ENCODE measurements at regions not wholly inside any gene's neighbourhood (a gene's known extent, or its start where the extent isn't known, plus 50 kb on each side); places are given as distances from the start of the nearest gene placed in this dataset.

DNA sequence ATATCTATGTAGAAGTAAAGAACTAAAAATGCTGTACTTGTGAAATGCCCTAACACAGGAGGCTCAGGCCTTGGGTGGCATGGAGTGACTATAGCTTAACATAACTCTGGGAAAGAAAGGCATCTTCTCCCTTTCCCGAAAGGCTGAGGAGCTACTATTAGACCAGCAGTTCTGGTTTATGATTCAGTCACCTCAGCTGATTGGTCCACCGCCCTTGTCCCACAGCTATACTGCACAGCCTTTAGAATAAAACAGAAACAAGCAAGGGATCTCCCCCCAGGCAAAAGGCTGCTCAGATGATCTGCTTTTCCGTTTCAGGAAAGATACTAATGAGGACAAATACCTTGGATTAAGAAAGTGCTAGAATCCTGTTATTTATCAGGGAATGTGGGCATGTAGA lies 171.3 kb downstream of the SNCA start:
- no peak for DNase-seq (ENCODE audit: low spot score)
- no peaks in the 10 kb centered on the region for H3K79me2 ChIP-seq (ENCODE audit: low read depth)
- Mint-ChIP-seq H3K27me3 (ENCODE audit: insufficient read depth, low read depth) (no peaks in the 10 kb centered on the region), H3K4me3 (no peak overlapping the region), H3K27ac (no peak overlapping the region), H3K4me1 (peaks cover 18% of the 10 kb centered on the region), H3K36me3 (no peaks in the 10 kb centered on the region), H3K9me3 (no peaks in the 10 kb centered on the region)
- no peaks in the 10 kb centered on the region for H3F3A ChIP-seq (ENCODE audit: low read depth)
- H3K27ac ChIP-seq = no peak overlapping the region
- TF ChIP-seq, protein P1, sequence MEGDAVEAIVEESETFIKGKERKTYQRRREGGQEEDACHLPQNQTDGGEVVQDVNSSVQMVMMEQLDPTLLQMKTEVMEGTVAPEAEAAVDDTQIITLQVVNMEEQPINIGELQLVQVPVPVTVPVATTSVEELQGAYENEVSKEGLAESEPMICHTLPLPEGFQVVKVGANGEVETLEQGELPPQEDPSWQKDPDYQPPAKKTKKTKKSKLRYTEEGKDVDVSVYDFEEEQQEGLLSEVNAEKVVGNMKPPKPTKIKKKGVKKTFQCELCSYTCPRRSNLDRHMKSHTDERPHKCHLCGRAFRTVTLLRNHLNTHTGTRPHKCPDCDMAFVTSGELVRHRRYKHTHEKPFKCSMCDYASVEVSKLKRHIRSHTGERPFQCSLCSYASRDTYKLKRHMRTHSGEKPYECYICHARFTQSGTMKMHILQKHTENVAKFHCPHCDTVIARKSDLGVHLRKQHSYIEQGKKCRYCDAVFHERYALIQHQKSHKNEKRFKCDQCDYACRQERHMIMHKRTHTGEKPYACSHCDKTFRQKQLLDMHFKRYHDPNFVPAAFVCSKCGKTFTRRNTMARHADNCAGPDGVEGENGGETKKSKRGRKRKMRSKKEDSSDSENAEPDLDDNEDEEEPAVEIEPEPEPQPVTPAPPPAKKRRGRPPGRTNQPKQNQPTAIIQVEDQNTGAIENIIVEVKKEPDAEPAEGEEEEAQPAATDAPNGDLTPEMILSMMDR (IDR thresholded peaks at IDR 0.05) = no peak
- TF ChIP-seq EZH2phosphoT487 (IDR thresholded peaks at IDR 0.05) (no peak), EZH2 (IDR thresholded peaks at IDR 0.05) (no peak)
- H4K20me1 ChIP-seq (ENCODE audit: low read depth) = no peaks in the 10 kb centered on the region
- H2AFZ ChIP-seq (replicated peaks) = no peak overlapping the region
- H3K4me3 ChIP-seq = no peak overlapping the region
- no peaks in the 10 kb centered on the region for H3K36me3 ChIP-seq
- no peaks in the 10 kb centered on the region for H3K9me3 ChIP-seq (ENCODE audit: low read depth)
- peaks cover 11% of the 10 kb centered on the region for H3K4me1 ChIP-seq
- H3K4me2 ChIP-seq = no peak overlapping the region
- no peaks in the 10 kb centered on the region for H3K27me3 ChIP-seq
- no peak overlapping the region for H3K9ac ChIP-seq

DNA sequence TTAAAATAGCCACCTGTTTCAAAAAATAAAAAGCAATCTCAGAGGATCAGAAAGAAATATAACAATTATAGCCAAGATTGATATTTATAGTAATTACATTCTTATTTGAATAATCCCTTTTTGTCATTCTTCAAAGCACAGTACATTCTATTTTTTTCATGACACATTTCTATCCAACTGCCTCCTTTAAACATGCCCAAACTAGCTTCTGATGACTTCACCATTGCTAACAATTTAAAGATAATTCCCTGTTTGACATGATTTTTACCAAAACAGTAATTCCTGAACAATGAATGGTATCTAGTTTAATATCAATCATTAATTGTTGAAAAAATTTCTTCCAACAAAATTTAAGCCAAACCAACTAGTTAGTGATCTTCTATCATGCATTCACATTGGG lies 172.4 kb downstream of the SNCA start:
- H3F3A ChIP-seq (ENCODE audit: low read depth) = no peaks in the 10 kb centered on the region
- H3K27me3 ChIP-seq = no peaks in the 10 kb centered on the region
- H3K27ac Mint-ChIP-seq = no peak overlapping the region
- H3K4me1 Mint-ChIP-seq = peaks cover 26% of the 10 kb centered on the region
- H3K27ac ChIP-seq = no peak overlapping the region
- H3K9me3 Mint-ChIP-seq = no peaks in the 10 kb centered on the region
- DNase-seq (ENCODE audit: low spot score) = no peak
- no peaks in the 10 kb centered on the region for H3K36me3 Mint-ChIP-seq
- H3K79me2 ChIP-seq (ENCODE audit: low read depth) = no peaks in the 10 kb centered on the region
- no peak overlapping the region for H2AFZ ChIP-seq (replicated peaks)
- H3K9me3 ChIP-seq (ENCODE audit: low read depth) = no peaks in the 10 kb centered on the region
- H3K4me3 ChIP-seq = no peak overlapping the region
- TF ChIP-seq, protein P1 (IDR thresholded peaks at IDR 0.05) = no peak
- TF ChIP-seq EZH2phosphoT487 (IDR thresholded peaks at IDR 0.05) (no peak), EZH2 (IDR thresholded peaks at IDR 0.05) (no peak)
- H4K20me1 ChIP-seq (ENCODE audit: low read depth) = no peaks in the 10 kb centered on the region
- H3K4me2 ChIP-seq = no peak overlapping the region
- no peaks in the 10 kb centered on the region for H3K36me3 ChIP-seq
- H3K4me3 Mint-ChIP-seq = no peak overlapping the region
- H3K27me3 Mint-ChIP-seq (ENCODE audit: insufficient read depth, low read depth) = no peaks in the 10 kb centered on the region
- no peak overlapping the region for H3K9ac ChIP-seq
- peaks cover 16% of the 10 kb centered on the region for H3K4me1 ChIP-seq

DNA sequence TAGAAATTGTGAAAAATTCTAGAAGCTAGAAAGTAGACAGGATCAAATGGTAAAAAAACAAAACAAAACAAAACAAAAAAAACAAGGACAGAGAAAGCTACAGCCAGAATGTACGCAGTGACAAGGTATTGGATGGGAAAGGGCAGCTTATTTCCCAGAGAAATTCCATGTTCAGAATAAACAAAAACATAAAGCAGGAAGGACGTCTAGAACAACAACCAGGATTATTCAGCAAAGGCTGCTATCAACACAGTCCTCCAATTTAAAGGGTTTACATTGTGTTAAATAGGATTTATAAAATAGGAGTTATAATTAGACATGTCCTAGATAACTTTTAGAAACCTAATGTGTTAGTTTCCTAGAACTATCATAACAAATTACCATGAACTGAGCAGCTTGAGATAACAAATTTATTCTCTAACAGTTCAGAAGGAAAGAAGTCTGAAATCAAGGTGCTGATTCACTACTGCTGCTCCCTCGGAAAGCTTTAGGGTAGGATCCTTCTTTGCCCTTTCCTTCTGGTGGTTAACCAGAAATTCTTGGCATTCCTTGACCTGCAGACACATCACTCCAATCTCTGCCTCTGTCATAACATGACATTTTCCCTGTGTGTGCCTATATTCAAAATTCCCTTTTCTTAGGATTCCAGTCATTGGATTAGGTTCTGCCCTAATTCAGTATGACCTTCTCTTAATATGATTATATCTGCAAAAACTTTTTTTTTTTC lies 175.6 kb downstream of the SNCA start:
- Histone ChIP-seq H3K9me3 (ENCODE audit: low read depth) (no peaks in the 10 kb centered on the region), H3K27me3 (no peaks in the 10 kb centered on the region), H3F3A (ENCODE audit: low read depth) (no peaks in the 10 kb centered on the region), H4K20me1 (ENCODE audit: low read depth) (no peaks in the 10 kb centered on the region), H3K4me1 (peaks cover 16% of the 10 kb centered on the region), H3K4me2 (peak overlapping the region; percentile 5), H3K9ac (no peak overlapping the region), H3K79me2 (ENCODE audit: low read depth) (no peaks in the 10 kb centered on the region), H3K4me3 (no peak overlapping the region), H2AFZ (replicated peaks) (peak overlapping the region; percentile 34), H3K27ac (no peak overlapping the region), H3K36me3 (no peaks in the 10 kb centered on the region)
- no peaks in the 10 kb centered on the region for H3K36me3 Mint-ChIP-seq
- H3K4me1 Mint-ChIP-seq = peaks cover 31% of the 10 kb centered on the region
- H3K27me3 Mint-ChIP-seq (ENCODE audit: insufficient read depth, low read depth) = no peaks in the 10 kb centered on the region
- no peak overlapping the region for H3K4me3 Mint-ChIP-seq
- peak overlapping the region; percentile 3 for H3K27ac Mint-ChIP-seq
- TF ChIP-seq, protein P1 (IDR thresholded peaks at IDR 0.05) = no peak
- TF ChIP-seq EZH2phosphoT487 (IDR thresholded peaks at IDR 0.05) (no peak), EZH2 (IDR thresholded peaks at IDR 0.05) (no peak)
- no peaks in the 10 kb centered on the region for H3K9me3 Mint-ChIP-seq
- DNase-seq (ENCODE audit: low spot score) = peak; percentile 29

Measured in neural progenitor cell (in vitro differentiated cells).